Urothelium cell line (cell line): ENCODE measurements at regions not wholly inside any gene's neighbourhood (a gene's known extent, or its start where the extent isn't known, plus 50 kb on each side); places are given as distances from the start of the nearest gene placed in this dataset.
"Not testable (repeated sequence)": the region's sequence is repeated elsewhere in the genome, so short reads cannot be mapped to it uniquely, and the experiment has no call there.

Source experiments
- DNase-seq: peaks from one replicate; pipeline ENCODE4 v3.0.0; 2011; ENCODE audit warnings: low spot score, mixed read lengths
- FAIRE-seq: peaks from 2 replicates; lab custom pipeline; 2011; peaks lifted over from hg19 to GRCh38; lab: Jason Lieb, UNC

DNA sequence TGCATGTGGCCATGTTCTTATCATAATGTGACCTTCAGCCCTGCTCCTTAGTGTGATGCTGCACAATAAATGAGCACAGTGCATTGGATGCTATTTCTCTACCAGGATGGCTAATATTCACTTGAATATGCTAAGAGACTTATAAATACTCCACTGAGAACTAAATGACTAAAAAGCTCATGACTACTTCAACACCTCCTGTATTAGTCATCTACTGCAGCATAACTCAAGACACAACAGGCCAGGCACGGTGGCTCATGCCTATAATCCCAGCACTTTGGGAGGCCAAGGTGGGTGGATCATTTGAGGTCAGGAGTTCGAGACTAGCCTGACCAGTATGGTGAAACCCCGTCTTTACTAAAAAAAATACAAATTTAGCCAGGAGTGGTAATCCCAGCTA, 213.4 kb downstream of the RND3 start:
- no peak for FAIRE-seq
- DNase-seq, result no peak

- no peak for FAIRE-seq
- DNase-seq, result peak; percentile 17
Measured at GRCh38 chr2:150271952-150272802, 215.3 kb downstream of the RND3 start.

GRCh38 chr2:150267651-150268415, 219.6 kb downstream of the RND3 start:
- DNase-seq (no peak), FAIRE-seq (no peak)

- FAIRE-seq (no peak), DNase-seq (no peak)
Measured at GRCh38 chr2:150266931-150267330, 220.5 kb downstream of the RND3 start.

DNA sequence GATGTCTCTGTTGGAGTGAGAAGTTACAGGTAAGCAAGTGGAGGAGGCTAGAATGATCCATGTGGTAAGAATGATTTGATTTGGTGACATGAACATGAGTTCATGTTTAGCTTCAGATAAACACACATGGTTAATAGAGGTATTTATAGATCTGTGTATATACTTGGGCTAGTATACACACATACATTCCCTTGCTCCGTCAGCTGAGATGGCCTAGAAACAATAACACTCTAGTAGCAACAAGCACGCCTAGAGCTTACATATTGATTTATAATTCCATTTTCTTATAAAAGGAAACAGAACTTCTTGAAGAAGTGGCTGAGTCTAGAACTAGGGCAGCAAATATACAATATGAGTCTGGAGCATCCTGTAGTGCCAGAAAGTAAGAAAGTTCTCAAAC, 223.0 kb downstream of the RND3 start:
- FAIRE-seq (no peak), DNase-seq (no peak)

DNA sequence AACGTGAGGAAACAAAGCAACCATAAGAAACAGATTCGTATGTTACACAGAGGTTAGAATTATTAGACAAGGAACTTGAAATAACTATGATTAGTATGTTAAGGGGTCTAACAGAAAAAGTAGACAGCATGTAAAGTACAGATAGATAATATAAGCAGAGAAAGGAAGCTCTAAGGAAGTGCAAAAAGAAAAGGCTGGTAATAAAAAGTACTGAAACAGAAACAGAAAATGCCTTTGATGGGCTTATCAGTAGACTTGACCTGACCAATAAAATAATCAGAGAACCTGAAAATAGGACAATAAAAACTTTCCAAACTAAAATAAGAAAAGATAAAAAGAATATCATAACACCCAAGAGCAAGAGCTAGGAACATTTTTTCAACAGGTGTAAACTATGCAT, 225.8 kb downstream of the RND3 start:
- no peak for FAIRE-seq
- DNase-seq, result no peak

DNA sequence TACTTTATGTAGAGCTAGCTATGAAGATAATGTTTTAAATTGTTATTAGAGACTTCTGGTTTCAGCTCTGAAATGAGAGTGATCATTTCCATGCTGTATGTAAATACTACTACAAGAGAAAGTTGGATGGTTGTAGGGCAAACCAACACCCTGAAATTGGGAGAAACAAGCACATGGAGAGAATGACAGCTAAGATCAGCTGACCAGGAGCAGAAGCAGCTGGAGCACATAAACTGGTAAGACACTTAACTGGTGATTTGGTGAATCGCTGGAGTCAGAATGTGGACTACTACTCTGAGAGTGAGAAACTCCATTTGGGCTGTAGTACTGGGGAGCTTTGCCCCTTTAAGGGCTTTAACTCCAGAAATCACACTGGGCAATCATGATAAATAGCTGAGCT, 226.8 kb downstream of the RND3 start:
- DNase-seq (no peak), FAIRE-seq (no peak)

- FAIRE-seq (no peak), DNase-seq (no peak)
Measured at GRCh38 chr2:150259746-150260145, 227.7 kb downstream of the RND3 start.

- DNase-seq, result no peak
- no peak for FAIRE-seq
Measured at GRCh38 chr2:150258781-150259307, 228.6 kb downstream of the RND3 start.

- DNase-seq (no peak), FAIRE-seq (no peak)
Measured at GRCh38 chr2:150256736-150257135, 230.7 kb downstream of the RND3 start.

GRCh38 chr2:150255528-150255927, 231.9 kb downstream of the RND3 start:
- DNase-seq, result no peak
- no peak for FAIRE-seq

DNA sequence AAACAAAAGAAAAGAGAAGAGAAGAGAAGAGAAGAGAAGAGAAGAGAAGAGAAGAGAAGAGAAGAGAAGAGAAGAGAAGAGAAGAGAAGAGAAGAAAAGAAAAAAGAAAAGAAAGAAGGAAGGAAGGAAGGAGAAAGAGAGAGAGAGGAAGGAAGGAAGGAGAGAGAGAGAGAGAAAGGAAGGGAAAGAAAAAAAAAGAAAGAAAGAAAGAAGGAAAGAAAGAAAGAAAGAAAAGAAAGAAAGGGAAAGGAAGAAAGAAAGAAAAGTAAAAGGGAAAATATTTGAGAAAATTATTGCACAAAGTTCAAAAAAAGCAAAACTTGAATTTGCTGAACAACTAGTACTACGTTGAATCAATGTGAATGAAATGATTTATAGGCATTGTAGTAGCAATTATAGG, 237.7 kb downstream of the RND3 start:
- DNase-seq, FAIRE-seq: not testable (repeated sequence)

GRCh38 chr2:150247481-150247880, 240.0 kb downstream of the RND3 start:
- no peak for FAIRE-seq
- DNase-seq, result no peak

DNA sequence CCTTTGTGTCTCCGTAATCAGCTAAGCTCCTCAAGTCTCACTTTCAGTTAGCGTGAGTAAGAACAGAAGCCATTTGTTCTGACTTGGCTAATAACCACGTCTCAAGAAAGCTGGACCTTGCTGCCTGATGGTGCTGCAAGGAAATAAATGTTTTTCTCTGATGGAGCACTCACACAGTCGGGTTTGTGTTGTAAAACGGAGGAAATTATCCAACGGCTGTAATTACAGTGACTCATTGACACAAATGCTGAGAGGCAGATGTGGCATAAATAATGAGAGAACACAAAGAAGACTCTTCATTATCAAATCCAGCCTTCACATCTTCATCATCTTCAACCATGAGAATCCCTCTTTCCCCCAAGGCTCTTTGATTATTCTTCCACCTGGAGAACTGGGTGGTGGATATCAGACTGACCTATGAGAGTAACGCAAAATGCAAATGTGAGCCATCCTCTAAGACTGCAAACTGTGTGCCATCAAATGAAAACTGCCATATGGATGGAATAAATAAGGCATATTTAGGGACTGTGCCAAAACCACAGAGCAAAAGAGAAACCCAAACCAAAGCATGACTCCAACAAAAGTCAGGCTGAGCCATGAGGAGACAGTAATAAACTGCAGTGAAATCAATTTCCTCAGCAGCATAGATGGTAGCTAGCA, 252.6 kb downstream of the RND3 start:
- FAIRE-seq (no peak), DNase-seq (peak; percentile 15)

DNA sequence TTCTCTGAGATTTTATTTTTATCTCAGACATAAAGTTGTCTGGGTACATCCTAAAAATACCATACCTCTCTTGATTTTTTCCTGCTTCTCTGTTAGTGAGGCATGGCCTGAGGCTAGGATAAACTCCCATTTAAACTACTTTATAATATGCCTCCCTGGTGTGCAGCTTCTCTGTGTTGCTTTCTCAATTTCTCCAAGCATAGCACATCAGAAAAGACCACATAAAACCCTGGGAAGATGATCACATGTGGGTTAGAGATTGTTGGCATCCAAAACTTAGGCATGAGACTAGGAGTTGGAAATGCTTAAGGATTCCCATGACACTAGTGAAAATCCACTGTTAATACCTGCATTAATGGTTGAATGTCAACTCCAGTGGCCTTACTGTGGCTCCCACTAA, 254.6 kb downstream of the RND3 start:
- DNase-seq (no peak), FAIRE-seq (no peak)

DNA sequence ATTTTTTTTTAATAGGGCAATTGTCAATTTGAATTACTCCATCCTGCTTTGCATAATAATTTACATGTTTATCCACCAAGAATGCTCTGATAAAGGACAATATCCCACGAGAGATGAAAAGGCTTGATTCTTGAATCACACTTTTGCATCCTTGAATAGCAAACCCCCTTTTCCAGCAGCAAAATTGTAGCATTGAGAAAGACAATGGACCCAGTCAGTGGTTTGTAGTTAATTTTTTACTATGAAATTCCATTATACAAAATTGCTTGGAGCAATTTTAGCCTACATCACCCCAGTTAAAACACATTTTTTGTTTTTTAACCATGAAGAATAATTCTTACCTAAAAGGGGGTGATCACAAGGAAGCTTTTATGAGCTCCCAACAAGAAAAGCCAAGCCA, 255.1 kb downstream of the RND3 start:
- DNase-seq (no peak), FAIRE-seq (no peak)

- DNase-seq (no peak), FAIRE-seq (no peak)
Measured at GRCh38 chr2:150230616-150231015, 256.9 kb downstream of the RND3 start.

GRCh38 chr2:150230004-150230403, 257.5 kb downstream of the RND3 start:
- DNase-seq, result no peak
- no peak for FAIRE-seq

DNA sequence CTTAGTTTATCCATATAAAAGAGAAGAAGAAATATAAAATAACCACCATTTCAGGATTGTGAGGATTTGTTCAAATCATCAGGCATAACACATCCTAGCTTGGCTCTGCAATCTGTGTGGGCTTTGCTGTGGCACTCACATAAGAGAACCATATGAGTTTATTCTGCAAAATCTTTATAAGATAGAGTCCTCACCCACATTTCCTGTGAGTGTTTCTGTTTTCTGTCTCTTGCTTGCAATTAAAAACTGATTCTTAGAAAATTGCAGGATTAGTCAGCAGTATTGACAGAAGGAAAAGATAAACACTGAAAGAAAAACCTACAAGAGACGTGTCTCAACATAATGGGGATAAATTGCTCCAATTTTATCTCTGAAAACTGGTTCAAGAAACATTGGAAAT, 258.5 kb downstream of the RND3 start:
- DNase-seq, result no peak
- FAIRE-seq, result no peak

- DNase-seq (no peak), FAIRE-seq (no peak)
Measured at GRCh38 chr2:150225030-150225429, 262.4 kb downstream of the RND3 start.

- DNase-seq (no peak), FAIRE-seq (no peak)
Measured at GRCh38 chr2:150224321-150224720, 263.1 kb downstream of the RND3 start.
